RWPE2 (cell line): ENCODE measurements at regions not wholly inside any gene's neighbourhood (a gene's known extent, or its start where the extent isn't known, plus 50 kb on each side); places are given as distances from the start of the nearest gene placed in this dataset.

Experiments
- ATAC-seq: fragments of 200-7000 bp; cut with Tn5 transposase; 3 replicates; pipeline ENCODE4 v1.9.1; 2021; ENCODE audit warnings: low read depth
- DNase-seq: peaks from one replicate; pipeline ENCODE4 v3.0.0-alpha.2; 2020; ENCODE audit warnings: low spot score
- H3K27ac ChIP-seq: fragments of 450-650 bp; 2 replicates; pipeline ENCODE4 v1.5.1; 2017; ENCODE audit warnings: mild to moderate bottlenecking; ENCODE audit not compliant: poor library complexity, severe bottlenecking
- H3K27me3 ChIP-seq: fragments of 250-450 bp; sonication (Bioruptor Pico); 2 replicates; pipeline ENCODE4 v1.5.1; 2021; ENCODE audit warnings: mild to moderate bottlenecking, moderate library complexity; ENCODE audit not compliant: insufficient read depth, poor library complexity, severe bottlenecking
- H3K36me3 ChIP-seq: fragments of 250-450 bp; sonication (Bioruptor Pico); 2 replicates; pipeline ENCODE4 v1.5.1; 2020; ENCODE audit warnings: low read depth, mild to moderate bottlenecking, moderate library complexity
- H3K4me1 ChIP-seq: fragments of 250-450 bp; sonication (Bioruptor Pico); 2 replicates; pipeline ENCODE4 v1.5.1; 2021; ENCODE audit warnings: mild to moderate bottlenecking, moderate library complexity; ENCODE audit not compliant: insufficient read depth, poor library complexity, severe bottlenecking
- H3K4me3 ChIP-seq: fragments of 250-450 bp; sonication (Bioruptor Pico); 2 replicates; pipeline ENCODE4 v1.5.1; 2021; ENCODE audit warnings: mild to moderate bottlenecking, moderate library complexity; ENCODE audit not compliant: severe bottlenecking
- H3K9me3 ChIP-seq: fragments of 250-450 bp; sonication (Bioruptor Pico); 2 replicates; pipeline ENCODE4 v1.5.1; 2021; ENCODE audit warnings: mild to moderate bottlenecking, moderate library complexity; ENCODE audit not compliant: severe bottlenecking
- TF ChIP-seq, protein P1 (sequence below): fragments of 450-650 bp; IDR thresholded peaks from one replicate; pipeline ENCODE4 v1.5.1; 2017; ENCODE audit warnings: mild to moderate bottlenecking, moderate library complexity; ENCODE audit not compliant: poor library complexity, severe bottlenecking

DNA sequence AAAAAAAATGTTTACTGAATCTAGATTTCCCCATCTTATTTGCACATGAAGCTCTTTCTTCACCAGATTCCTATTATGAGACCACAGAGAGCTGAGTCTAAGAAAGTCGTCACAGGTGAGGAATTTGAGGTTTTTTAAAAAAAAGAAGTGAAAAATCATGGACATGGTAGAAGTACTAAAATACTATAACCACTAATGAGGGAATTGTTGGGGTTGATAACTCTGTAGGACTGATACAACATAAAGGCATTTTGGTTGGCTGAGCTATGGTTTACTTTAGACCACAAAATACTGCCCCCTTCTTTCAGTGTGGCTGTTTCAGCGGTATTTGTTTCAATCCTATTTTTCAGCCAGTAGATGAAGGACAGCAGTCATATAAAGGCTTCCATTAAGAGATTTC, 1111.3 kb downstream of the TYW1 start:
- TF ChIP-seq, protein P1, sequence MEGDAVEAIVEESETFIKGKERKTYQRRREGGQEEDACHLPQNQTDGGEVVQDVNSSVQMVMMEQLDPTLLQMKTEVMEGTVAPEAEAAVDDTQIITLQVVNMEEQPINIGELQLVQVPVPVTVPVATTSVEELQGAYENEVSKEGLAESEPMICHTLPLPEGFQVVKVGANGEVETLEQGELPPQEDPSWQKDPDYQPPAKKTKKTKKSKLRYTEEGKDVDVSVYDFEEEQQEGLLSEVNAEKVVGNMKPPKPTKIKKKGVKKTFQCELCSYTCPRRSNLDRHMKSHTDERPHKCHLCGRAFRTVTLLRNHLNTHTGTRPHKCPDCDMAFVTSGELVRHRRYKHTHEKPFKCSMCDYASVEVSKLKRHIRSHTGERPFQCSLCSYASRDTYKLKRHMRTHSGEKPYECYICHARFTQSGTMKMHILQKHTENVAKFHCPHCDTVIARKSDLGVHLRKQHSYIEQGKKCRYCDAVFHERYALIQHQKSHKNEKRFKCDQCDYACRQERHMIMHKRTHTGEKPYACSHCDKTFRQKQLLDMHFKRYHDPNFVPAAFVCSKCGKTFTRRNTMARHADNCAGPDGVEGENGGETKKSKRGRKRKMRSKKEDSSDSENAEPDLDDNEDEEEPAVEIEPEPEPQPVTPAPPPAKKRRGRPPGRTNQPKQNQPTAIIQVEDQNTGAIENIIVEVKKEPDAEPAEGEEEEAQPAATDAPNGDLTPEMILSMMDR: no peak
- Histone ChIP-seq H3K4me1 (no peaks in the 10 kb centered on the region), H3K9me3 (no peaks in the 10 kb centered on the region), H3K27me3 (no peaks in the 10 kb centered on the region), H3K36me3 (no peaks in the 10 kb centered on the region), H3K4me3 (no peak overlapping the region), H3K27ac (no peak overlapping the region)
- ATAC-seq (no peak), DNase-seq (no peak)

DNA sequence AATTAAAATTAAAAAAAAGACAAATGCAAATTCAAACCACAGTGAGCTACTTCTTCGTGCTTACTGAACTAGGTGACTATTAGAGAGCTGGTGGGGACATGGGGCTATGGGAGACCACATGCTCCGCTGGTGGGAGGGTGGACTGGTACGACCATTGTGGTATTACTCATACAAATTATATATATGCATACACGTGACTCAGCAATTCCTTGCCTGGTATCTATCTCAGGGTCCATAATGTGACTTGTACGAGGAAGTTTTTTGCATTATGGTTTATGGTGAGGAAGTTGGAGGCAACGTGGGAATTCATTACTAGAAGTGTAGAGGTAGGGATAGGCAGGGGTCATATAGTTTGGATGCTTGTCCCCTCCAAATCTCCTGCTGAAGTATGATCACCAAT, 1112.7 kb downstream of the TYW1 start:
- TF ChIP-seq, protein P1: no peak
- Histone ChIP-seq H3K36me3 (no peaks in the 10 kb centered on the region), H3K4me3 (no peak overlapping the region), H3K4me1 (no peaks in the 10 kb centered on the region), H3K9me3 (no peaks in the 10 kb centered on the region), H3K27me3 (no peaks in the 10 kb centered on the region), H3K27ac (no peak overlapping the region)
- no peak for DNase-seq
- no peak for ATAC-seq

DNA sequence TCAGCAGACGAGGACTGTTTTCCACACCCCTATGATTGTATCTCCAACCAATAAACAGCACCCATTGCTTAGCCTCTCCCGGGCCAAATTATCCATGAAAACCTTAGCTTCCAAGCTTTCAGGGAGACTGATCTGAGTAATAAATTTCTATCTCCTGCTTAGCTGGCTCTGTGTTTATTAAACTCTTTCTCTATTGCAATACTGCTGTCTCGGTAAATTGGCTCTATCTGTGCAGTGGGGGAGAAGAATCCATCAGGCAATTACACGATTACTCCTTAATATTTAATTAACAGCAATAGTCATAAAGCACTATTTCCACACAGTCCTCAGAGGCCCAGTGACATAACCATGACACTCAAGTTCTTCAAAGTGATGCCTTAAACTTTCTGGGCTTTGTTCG, 1122.8 kb downstream of the TYW1 start:
- H3K4me3 ChIP-seq: no peak overlapping the region
- H3K4me1 ChIP-seq: no peaks in the 10 kb centered on the region
- TF ChIP-seq, protein P1: no peak
- no peaks in the 10 kb centered on the region for H3K27me3 ChIP-seq
- no peak overlapping the region for H3K27ac ChIP-seq
- H3K36me3 ChIP-seq: no peaks in the 10 kb centered on the region
- ATAC-seq (no peak), DNase-seq (no peak)
- H3K9me3 ChIP-seq: peaks cover 7% of the 10 kb centered on the region

DNA sequence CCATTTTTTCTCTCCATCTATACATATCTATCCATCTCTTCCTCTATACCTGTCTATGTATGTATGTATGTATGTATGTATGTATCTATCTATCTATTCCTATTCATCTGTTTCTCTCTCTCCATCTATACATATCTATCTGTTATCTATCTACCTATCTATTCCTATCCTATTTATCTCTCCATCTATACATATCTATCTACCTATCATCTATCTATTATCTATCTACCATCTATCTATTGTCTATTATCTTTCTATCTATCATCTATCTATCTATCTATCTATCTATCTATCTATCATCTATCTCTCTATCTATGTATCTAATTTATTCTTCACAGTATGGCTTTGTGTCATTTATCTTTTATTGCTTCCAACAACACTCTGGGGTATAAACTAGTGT, 1124.4 kb downstream of the TYW1 start:
- H3K4me1 ChIP-seq: no peaks in the 10 kb centered on the region
- no peak overlapping the region for H3K4me3 ChIP-seq
- no peaks in the 10 kb centered on the region for H3K27me3 ChIP-seq
- no peak for ATAC-seq
- H3K9me3 ChIP-seq: peaks cover 7% of the 10 kb centered on the region
- H3K36me3 ChIP-seq: no peaks in the 10 kb centered on the region
- no peak overlapping the region for H3K27ac ChIP-seq
- DNase-seq: no peak
- TF ChIP-seq, protein P1: no peak

DNA sequence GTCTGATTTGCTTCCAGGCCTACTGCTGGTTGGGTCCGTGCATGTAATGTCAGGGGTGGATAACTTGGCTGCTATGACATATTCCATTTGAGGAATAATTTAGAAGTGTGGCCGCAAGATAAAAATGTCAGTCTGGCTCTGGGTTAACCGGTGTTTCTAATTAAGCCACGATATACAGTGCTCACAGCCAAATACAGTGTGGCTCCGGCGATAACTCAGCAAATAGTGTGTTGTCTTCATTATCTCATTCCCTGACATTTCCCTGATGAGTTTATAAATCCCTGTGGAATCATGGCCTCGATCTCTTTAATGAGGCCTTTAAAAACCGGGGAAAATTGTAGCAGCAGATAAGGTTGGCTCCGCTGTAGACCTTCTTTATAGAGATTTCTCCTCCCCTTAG, 1125.0 kb downstream of the TYW1 start:
- no peak for DNase-seq
- ATAC-seq: no peak
- no peaks in the 10 kb centered on the region for H3K4me1 ChIP-seq
- no peak overlapping the region for H3K27ac ChIP-seq
- no peak overlapping the region for H3K4me3 ChIP-seq
- no peaks in the 10 kb centered on the region for H3K36me3 ChIP-seq
- TF ChIP-seq, protein P1: no peak
- peaks cover 7% of the 10 kb centered on the region for H3K9me3 ChIP-seq
- no peaks in the 10 kb centered on the region for H3K27me3 ChIP-seq
